Stimulated activated naive CD8-positive, alpha-beta T cell treated with anti-CD3 and anti-CD28 coated beads, Interleukin-15, amount 100 ng/mL, for 72 hours (primary cell): ENCODE measurements at regions not wholly inside any gene's neighbourhood (a gene's known extent, or its start where the extent isn't known, plus 50 kb on each side); places are given as distances from the start of the nearest gene placed in this dataset.
A peak's percentile ranks its signal among the peaks of the same experiment; 100 is the strongest.

Experiments
- ATAC-seq: fragments of 150-1000 bp; cut with Tn5 transposase; 2 replicates; pipeline ENCODE4 v1.10.0; 2021; ENCODE audit warnings: mild to moderate bottlenecking, moderate library complexity
- DNase-seq, 2 donors: peaks; one replicate each; pipeline ENCODE4 v3.0.0; 2021 to 2022
- H3K27ac Mint-ChIP-seq, 2 donors: one replicate each; pipeline ENCODE4 v1.8.0; 2022; ENCODE audit warnings: mild to moderate bottlenecking in 2 of 2, mixed read lengths in 2 of 2, moderate library complexity in 2 of 2
- H3K27me3 Mint-ChIP-seq: one replicate; pipeline ENCODE4 v1.8.0; 2022; ENCODE audit warnings: mixed read lengths
- H3K4me1 Mint-ChIP-seq: one replicate; pipeline ENCODE4 v1.8.0; 2022; ENCODE audit warnings: mild to moderate bottlenecking, mixed read lengths
- H3K4me3 Mint-ChIP-seq, 2 donors: one replicate each; pipeline ENCODE4 v1.8.0; 2022; ENCODE audit warnings: mild to moderate bottlenecking in 2 of 2, mixed read lengths in 2 of 2, moderate library complexity in 1 of 2
- H3K9me3 Mint-ChIP-seq, 2 donors: one replicate each; pipeline ENCODE4 v1.8.0; 2022; ENCODE audit warnings: mixed read lengths in 2 of 2

DNA sequence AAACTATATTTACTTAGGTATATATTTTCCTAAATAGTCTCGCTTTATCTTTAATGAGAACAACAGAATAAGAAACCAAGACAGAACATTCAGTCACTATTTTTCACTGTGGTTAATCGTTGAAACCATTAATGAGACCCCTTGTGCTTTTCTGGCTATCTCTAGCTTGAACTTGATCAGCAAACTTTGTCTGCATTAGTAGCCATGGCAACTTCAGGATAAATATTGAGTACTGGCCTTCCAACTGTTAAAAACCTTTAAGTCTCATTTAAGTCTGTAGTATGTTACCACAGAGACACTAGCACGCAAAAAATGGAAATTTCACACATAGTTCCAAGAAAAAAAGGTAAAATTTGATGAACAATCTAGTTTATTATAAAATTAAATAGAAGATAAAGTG is 946.0 kb downstream of the SLITRK5 start:
- DNase-seq, result no peak
- H3K27ac Mint-ChIP-seq, result no peak overlapping the region
- no peak overlapping the region for H3K4me3 Mint-ChIP-seq
- peaks cover 4% of the 10 kb centered on the region for H3K4me1 Mint-ChIP-seq
- ATAC-seq, result no peak
- H3K27me3 Mint-ChIP-seq, result no peaks in the 10 kb centered on the region
- peaks cover 0 to 4% of the 10 kb centered on the region in 2 donors for H3K9me3 Mint-ChIP-seq

GRCh38 chr13:88622362-88622973 is 951.3 kb downstream of the SLITRK5 start:
- peak overlapping the region in 1 of 2 donors; percentile 57 for H3K27ac Mint-ChIP-seq
- DNase-seq (peak in 1 of 2 donors; percentile 11), ATAC-seq (peak; percentile 69)
- no peaks in the 10 kb centered on the region for H3K27me3 Mint-ChIP-seq
- peaks cover 12% of the 10 kb centered on the region for H3K4me1 Mint-ChIP-seq
- peaks cover 4 to 8% of the 10 kb centered on the region in 2 donors for H3K9me3 Mint-ChIP-seq
- H3K4me3 Mint-ChIP-seq, result no peak overlapping the region

- Mint-ChIP-seq H3K4me3 (no peak overlapping the region), H3K9me3 (peaks cover 4 to 8% of the 10 kb centered on the region in 2 donors), H3K27ac (no peak overlapping the region), H3K27me3 (no peaks in the 10 kb centered on the region), H3K4me1 (peaks cover 12% of the 10 kb centered on the region)
- DNase-seq (no peak), ATAC-seq (peak; percentile 72)
Observed at GRCh38 chr13:88623150-88623549, 952.0 kb downstream of the SLITRK5 start.

DNA sequence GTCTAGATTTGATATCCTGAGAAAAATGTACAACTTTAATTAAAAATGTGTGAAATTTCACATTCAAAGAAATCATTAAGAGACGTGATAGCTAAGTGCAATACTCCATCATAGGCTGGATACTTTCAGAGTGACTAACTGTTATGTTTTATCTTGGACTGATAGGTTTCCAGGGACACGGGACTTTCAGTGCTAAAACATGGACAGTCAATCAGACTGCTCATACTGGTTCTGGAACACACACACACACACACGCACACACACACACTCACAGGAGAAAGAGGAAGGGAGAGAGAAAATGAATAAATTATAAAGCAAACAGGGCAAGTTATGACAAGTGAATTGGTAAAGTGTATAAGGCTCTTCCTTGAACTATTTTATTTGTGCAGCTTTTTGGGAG is 955.9 kb downstream of the SLITRK5 start:
- Mint-ChIP-seq H3K9me3 (peaks cover 9 to 11% of the 10 kb centered on the region in 2 donors), H3K4me3 (no peak overlapping the region), H3K27me3 (no peaks in the 10 kb centered on the region), H3K4me1 (peaks cover 8% of the 10 kb centered on the region), H3K27ac (no peak overlapping the region)
- no peak for ATAC-seq
- DNase-seq, result no peak

DNA sequence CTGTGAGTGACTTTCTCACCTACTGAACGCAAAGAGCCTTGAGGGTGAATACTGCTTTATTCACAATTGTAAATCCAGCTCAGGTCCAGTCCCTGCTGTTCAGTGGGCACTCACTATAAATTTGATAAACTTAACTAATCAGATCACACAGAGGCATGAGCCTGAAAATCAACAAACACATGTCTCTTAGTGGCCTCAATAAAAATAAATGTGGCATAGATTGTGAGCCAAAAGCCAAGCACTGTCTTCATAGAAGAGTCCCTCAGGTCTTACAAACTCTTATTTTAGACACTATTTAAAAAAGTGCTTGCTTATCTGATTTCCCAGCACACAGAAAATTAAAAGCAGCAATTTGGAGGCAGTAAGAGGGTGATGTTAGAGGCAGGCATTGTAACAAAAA is 957.7 kb downstream of the SLITRK5 start:
- Mint-ChIP-seq H3K27ac (no peak overlapping the region), H3K4me3 (no peak overlapping the region), H3K4me1 (no peaks in the 10 kb centered on the region), H3K9me3 (peaks cover 6 to 9% of the 10 kb centered on the region in 2 donors), H3K27me3 (no peaks in the 10 kb centered on the region)
- no peak for DNase-seq
- no peak for ATAC-seq

DNA sequence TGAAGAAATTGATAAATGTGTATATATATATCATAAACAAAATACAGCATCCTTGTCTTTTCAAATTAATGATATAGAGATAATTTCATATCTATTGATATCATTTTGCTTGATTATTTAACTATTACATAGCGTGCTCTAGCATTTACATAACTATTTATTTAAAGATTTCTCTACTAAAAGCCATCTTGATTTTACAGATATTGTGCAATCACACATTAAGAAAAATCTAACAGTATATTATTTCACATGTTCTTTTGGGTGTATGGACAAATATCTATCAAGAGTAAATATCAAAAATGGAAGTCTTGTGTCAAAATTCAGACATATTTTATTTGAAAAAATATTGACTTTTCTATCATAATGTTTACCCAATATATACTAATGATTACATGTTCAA is 966.8 kb downstream of the SLITRK5 start:
- H3K4me1 Mint-ChIP-seq, result no peaks in the 10 kb centered on the region
- DNase-seq, result no peak

GRCh38 chr13:88643233-88643632 is 972.1 kb downstream of the SLITRK5 start:
- Mint-ChIP-seq H3K9me3 (peaks cover 11 to 21% of the 10 kb centered on the region in 2 donors), H3K4me1 (no peaks in the 10 kb centered on the region)
- ATAC-seq, result no peak

More for the DNA sequence above, 966.8 kb downstream of the SLITRK5 start:
- no peak for ATAC-seq
- no peak overlapping the region for H3K4me3 Mint-ChIP-seq
- no peak overlapping the region for H3K27ac Mint-ChIP-seq
- H3K27me3 Mint-ChIP-seq, result no peaks in the 10 kb centered on the region
- H3K9me3 Mint-ChIP-seq, result peaks cover 2 to 6% of the 10 kb centered on the region in 2 donors

DNA sequence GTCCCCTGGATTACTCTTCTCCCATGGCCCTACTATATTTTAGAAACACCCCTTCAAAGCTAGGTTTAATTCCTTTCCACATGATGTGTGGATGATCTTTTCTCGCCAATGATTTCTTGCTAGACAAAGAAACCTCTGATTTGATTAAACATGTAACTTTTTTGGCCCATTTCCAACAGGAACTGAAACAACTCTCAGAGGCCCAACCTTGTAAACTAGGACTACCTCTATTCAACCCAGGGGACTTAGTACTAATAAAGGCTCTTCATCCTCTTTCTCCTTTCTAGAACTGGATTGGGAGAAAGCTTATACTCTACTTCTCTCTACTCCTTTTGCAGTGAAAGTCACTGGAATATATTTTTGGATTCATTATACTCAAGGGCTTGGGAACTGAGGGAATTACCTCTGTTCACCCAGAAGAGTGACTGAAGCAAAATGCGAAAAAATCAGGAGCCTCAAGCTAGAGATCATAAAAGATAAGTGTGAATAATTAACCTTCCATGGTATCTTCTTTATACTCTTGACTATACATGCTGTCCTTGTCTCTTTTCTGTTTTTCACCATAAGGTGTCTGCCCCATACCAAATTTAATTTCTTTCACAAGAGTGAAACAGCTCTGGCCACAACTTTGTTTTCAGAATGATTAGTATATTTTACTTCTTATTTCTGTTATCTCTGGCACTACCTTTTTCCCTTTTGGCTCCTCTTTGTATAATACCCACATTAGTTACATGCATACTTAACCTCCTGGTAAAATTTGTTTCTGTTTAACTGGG is 977.6 kb downstream of the SLITRK5 start:
- Mint-ChIP-seq H3K27me3 (no peaks in the 10 kb centered on the region), H3K4me1 (peaks cover 5% of the 10 kb centered on the region), H3K9me3 (peaks cover 7 to 35% of the 10 kb centered on the region in 2 donors), H3K27ac (peak overlapping the region in 1 of 2 donors; percentile 28), H3K4me3 (no peak overlapping the region)
- no peak for DNase-seq
- no peak for ATAC-seq

More at GRCh38 chr13:88643233-88643632, 972.1 kb downstream of the SLITRK5 start:
- H3K27me3 Mint-ChIP-seq, result no peaks in the 10 kb centered on the region
- no peak overlapping the region for H3K27ac Mint-ChIP-seq
- H3K4me3 Mint-ChIP-seq, result no peak overlapping the region
- DNase-seq, result no peak

DNA sequence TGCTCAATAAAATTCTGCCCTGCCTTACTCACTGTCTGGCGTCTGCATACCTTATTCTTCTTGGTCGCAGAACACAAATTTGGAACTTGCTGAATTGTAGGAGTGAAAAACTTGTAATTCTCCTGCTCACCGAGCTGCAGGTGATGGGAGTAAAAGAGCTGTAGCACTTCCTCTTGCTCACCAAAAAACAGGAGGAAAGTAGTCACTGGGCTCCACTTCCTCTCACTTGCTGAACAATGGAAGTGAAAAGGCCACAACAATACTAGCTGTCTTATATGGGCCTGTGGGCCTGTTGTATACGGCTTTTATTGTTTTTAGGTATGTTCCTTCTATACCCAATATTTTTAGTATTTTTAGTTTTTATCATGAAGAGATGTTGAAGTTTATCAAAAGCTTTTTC is 978.7 kb downstream of the SLITRK5 start:
- H3K27me3 Mint-ChIP-seq, result no peaks in the 10 kb centered on the region
- peaks cover 5% of the 10 kb centered on the region for H3K4me1 Mint-ChIP-seq
- H3K27ac Mint-ChIP-seq, result no peak overlapping the region
- DNase-seq (no peak), ATAC-seq (no peak)
- peaks cover 7 to 30% of the 10 kb centered on the region in 2 donors for H3K9me3 Mint-ChIP-seq
- H3K4me3 Mint-ChIP-seq, result no peak overlapping the region

DNA sequence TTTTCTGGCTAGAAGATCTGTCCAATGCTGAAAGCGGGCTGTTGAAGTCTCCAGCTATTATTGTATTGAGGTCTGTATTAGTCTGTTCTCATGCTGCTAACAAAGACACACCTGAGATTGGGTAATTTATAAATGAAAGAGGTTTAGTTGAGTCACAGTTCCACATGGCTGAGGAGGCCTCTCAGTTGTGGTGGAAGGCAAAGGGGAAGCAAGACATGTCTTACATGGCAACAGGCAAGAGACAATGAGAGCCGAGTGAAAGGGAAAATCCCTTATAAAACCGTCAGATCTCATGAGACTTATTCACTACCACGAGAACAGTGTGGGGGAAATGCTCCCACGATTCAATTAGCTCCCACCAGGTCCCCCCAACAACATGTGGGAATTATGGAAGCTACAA is 980.4 kb downstream of the SLITRK5 start:
- ATAC-seq (peak; percentile 67), DNase-seq (peak in 1 of 2 donors; percentile 9)
- H3K4me3 Mint-ChIP-seq, result no peak overlapping the region
- H3K9me3 Mint-ChIP-seq, result peaks cover 11 to 28% of the 10 kb centered on the region in 2 donors
- peaks cover 5% of the 10 kb centered on the region for H3K4me1 Mint-ChIP-seq
- H3K27ac Mint-ChIP-seq, result no peak overlapping the region
- H3K27me3 Mint-ChIP-seq, result no peaks in the 10 kb centered on the region

- no peaks in the 10 kb centered on the region for H3K4me1 Mint-ChIP-seq
- no peak for DNase-seq
Observed at GRCh38 chr13:88656751-88657150, 985.6 kb downstream of the SLITRK5 start.

DNA sequence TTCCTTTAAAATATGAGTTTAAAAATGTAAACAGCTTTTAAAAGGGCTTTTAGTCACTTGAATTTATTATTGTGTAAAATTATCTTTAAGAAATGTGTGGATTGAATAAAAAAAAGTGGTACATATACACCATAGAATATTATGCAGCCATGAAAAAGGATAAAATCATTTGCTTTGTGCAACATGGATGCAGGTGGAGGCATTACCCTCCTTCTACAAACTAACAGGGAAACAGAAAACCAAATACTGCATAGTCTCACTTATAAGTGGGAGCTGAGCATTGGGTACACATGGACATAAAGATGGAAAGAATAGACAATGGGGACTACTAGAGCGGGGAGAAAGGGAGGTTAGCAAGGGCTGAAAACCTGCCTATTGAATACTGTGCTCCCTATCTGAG is 999.3 kb downstream of the SLITRK5 start:
- Mint-ChIP-seq H3K9me3 (peaks cover 0 to 5% of the 10 kb centered on the region in 2 donors), H3K27me3 (no peaks in the 10 kb centered on the region), H3K27ac (no peak overlapping the region), H3K4me3 (no peak overlapping the region), H3K4me1 (no peaks in the 10 kb centered on the region)
- no peak for DNase-seq
- ATAC-seq, result no peak

More at GRCh38 chr13:88656751-88657150, 985.6 kb downstream of the SLITRK5 start:
- peaks cover 9 to 24% of the 10 kb centered on the region in 2 donors for H3K9me3 Mint-ChIP-seq
- no peak overlapping the region for H3K27ac Mint-ChIP-seq
- H3K27me3 Mint-ChIP-seq, result no peaks in the 10 kb centered on the region
- ATAC-seq, result no peak
- H3K4me3 Mint-ChIP-seq, result no peak overlapping the region

GRCh38 chr13:88674841-88675240 is 1003.7 kb downstream of the SLITRK5 start:
- Mint-ChIP-seq H3K9me3 (no peaks in the 10 kb centered on the region), H3K4me1 (no peaks in the 10 kb centered on the region), H3K4me3 (no peak overlapping the region), H3K27me3 (no peaks in the 10 kb centered on the region), H3K27ac (no peak overlapping the region)
- ATAC-seq, result no peak
- DNase-seq, result no peak

DNA sequence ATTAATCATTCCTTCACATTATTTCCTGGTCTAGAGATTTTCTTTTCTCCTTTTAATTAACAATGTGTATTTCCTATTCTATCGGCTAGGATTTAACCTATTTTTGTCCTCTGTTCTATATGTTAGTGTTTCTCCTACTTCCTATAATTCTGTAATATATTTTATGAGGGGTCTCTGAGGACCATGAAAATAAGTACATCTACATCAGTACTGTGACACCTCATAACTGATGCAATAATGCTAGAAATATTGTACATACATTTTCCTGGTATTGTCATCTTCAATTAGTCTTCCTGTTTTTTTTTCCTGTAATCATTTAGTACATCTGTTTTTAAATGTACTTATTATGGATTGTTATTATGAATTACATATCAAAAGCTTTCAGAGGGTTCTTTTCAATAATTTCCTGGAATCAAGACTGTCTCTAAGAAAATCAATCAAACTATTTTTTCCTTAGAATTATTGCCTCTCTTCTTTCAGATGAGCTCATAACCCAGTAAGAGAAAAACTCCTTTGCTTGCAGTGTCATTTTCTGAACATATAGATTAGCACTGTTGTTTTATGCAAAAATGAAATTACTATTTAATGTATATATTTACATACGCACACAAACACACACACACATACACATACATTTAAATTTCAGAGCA is 1004.3 kb downstream of the SLITRK5 start:
- H3K27me3 Mint-ChIP-seq, result no peaks in the 10 kb centered on the region
- ATAC-seq, result no peak
- DNase-seq, result no peak
- H3K4me1 Mint-ChIP-seq, result no peaks in the 10 kb centered on the region
- H3K4me3 Mint-ChIP-seq, result no peak overlapping the region
- peak overlapping the region; percentile 38 to 71 for H3K27ac Mint-ChIP-seq
- no peaks in the 10 kb centered on the region for H3K9me3 Mint-ChIP-seq

GRCh38 chr13:88676016-88676415 is 1004.8 kb downstream of the SLITRK5 start:
- DNase-seq, result no peak
- Mint-ChIP-seq H3K4me3 (no peak overlapping the region), H3K27ac (no peak overlapping the region), H3K4me1 (no peaks in the 10 kb centered on the region), H3K27me3 (no peaks in the 10 kb centered on the region), H3K9me3 (no peaks in the 10 kb centered on the region)
- no peak for ATAC-seq

- ATAC-seq, result no peak
- H3K4me1 Mint-ChIP-seq, result no peaks in the 10 kb centered on the region
- no peak overlapping the region for H3K27ac Mint-ChIP-seq
- H3K4me3 Mint-ChIP-seq, result no peak overlapping the region
- no peaks in the 10 kb centered on the region for H3K27me3 Mint-ChIP-seq
- H3K9me3 Mint-ChIP-seq, result peaks cover 0 to 6% of the 10 kb centered on the region in 2 donors
- no peak for DNase-seq
Observed at GRCh38 chr13:88685459-88685858, 1014.3 kb downstream of the SLITRK5 start.
